HG03571 (cell line): ENCODE measurements at regions not wholly inside any gene's neighbourhood (a gene's known extent, or its start where the extent isn't known, plus 50 kb on each side); places are given as distances from the start of the nearest gene placed in this dataset.

Experiments used
- ATAC-seq: cut with Tn5 transposase; IDR thresholded peaks from one replicate; pipeline ENCODE4 v1.9.1; 2021; ENCODE audit not compliant: unreplicated experiment

DNA sequence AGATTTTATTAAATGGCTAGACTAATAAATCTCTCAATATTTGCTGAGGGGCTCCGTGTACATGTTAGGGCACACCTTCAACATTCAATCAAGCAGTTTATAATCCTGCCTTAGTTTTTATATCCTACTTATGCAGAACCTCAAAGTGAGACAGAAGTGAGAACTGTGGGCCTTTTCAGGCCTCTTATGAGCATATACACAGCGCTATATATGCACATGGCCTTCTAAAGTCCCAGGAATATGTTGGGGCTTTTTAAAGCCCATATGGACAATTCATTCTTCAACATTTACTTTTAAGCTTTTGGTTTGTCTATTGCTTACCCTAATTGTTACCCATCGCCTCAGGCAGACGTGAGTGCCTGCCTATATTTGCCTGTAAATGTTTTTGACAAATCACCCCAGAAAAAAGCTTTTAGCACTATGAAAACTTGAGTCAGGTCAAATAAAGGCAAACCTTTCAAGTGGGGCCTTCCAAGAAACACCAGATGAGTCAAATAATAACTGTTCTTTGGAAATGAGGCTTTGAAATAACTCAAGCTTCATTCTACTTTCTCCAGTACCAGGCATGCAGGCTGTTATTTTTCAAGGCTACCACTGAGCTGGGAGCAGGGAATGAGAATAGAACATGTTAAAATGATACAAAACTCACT lies 58.2 kb downstream of the ESM1 start:
- no peak for ATAC-seq

DNA sequence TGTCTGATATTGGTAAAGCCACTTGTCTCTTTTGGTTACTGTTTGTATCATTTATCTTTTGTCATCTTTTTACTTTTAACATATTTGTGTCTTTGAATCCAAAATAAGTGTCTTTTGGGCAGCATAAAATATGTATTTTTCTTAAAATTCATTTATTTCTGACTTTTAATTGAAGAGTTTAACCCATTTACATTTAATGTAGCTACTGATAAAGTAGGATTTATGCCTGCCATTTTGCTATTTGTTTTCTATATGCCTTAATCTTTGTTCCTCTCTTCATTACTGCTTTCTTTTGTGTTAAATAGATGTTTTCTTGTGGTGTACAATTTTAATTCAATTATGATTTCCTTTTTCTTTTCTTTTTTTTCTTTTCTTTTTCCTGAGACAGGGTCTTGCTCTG lies 60.9 kb downstream of the ESM1 start:
- ATAC-seq, result no peak

DNA sequence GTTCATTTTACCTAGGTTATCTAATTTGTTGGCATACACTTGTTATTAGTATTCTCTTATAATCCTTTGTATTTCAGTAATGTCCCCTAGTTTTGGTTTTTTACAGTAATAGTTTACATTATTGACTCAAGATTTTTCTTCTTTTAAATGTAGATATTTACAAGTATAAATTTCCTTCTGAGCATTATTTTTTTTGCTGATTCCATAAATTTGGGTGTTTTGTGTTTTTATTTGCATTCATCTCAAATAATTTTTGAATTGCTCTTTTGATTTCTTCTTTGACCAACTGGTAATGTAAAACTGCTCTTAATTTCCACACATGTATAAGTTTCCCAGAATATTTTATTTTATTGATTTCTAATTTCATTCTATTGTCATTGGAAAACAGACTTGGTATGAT lies 68.1 kb downstream of the ESM1 start:
- ATAC-seq, result no peak

DNA sequence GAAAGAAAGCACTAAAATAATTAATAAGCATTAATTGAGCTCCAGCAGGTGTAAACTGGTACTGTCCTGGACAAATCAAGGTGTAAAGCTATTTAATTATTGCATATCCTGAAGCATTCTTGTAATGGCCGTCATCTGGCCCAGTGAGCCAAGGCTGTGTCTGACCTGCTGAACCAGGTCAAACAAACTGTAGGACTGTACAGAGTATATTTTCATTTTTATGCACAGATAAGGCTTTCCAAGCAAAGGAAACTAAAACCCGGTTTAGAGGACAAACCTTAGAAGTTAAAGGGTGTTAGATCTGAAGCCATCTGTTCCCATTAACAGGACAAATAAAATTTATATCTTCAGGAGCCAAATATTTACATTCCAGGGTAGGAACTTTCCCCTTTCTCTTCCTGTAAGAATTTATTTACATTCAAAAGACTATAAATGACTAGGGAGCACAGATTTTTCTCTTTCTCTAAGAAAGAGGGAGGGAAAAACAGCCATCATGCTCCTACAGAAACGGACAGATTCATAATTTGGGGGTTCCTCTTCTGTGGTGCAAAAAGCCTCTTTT lies 69.8 kb downstream of the ESM1 start:
- no peak for ATAC-seq

DNA sequence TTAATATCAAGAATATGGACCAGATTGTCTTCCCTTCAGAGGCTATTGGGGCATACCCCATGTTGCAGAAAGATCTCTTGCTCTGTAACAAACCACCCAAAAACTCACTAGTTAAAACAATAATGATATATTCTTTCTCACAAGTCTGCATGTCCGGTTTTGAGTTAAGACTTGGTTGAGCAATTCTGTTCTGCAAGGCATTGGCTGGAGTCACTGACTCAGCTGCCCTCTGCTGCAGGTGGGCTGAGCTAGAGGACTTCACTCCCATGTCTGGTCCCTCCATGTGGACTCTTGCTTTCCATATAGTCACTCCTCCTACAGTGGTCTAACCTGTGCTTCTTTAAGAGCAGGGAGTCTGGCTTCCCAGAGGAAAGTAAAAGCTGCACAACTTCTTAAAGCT lies 73.4 kb downstream of the ESM1 start:
- ATAC-seq, result no peak

DNA sequence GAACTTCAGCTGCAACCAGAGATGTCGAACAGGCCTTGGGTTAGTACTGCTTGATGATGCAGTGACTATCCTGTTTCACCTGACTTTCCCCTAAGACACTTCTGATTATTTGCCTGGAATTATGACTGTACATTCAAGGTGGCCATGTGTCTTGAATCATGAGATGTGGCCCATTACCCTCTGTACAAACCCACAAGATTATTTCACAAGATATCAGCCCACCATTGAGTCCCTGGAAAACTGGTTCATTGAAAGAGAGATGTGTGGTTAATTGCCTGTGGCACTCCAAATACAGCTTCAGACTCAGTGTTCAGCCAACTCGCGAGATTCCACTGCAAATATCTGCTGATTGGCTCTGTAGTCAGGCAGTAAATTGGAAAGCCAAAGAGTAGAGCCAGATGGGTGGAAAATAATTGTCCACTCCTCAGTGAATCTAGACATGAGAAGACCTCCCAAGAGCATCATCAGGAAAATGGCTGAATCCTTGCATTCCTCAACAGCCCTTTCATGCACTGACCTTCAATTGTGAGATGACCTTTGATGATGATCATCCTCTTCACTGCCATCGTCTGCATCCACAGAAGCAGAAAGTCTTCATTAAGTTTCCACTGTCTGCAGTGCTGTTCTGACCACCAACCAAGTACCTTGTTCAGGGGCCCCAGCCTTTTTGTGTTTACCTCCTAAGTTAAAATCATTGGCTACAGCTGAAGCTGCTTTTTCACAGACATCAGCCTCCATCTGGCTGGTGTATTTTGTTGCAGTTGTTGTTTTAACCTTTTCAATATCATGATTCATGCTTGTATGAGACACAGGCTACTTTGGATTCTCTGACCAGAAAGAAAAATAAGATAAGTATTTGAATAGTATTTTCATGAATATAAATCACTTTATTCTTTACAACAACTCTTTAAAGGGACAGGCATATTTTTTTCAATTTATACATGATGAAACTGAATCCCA lies 75.2 kb downstream of the ESM1 start:
- ATAC-seq, result no peak

DNA sequence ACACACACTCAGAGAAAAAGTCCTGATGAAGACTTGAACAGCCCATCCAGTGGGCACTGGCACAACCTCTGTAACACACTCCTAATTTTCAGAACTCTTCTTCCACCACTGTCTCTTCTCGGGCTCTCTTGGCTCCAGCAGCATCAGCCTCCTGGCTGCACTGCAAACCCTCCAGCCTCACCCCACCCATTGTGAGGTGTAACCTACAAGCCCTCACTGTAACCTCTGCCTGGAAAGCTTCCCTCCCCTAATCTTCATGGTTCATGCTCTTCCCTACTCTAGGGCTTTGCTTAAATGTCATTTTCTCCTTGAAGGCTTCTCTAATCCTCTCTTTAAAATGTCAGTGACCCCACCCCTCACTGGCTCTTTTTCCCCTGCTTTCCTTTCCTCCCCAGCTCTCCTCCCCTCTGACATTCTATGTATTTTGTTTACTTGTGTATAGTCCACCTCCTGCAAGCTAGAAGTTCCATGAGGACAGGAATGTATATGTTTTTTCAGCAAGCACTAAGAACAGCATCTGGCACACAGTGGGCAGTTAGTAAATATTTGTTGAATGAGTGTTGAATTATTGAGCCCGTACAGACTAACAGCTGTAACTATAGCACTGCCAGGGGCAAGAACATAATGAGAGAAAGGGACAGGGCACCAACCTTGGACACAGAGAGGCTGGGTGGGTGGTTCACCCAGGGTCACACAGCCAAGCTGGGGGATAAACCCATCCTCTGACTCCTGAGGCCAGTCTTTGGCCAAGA lies 76.4 kb downstream of the ESM1 start:
- ATAC-seq, result no peak

DNA sequence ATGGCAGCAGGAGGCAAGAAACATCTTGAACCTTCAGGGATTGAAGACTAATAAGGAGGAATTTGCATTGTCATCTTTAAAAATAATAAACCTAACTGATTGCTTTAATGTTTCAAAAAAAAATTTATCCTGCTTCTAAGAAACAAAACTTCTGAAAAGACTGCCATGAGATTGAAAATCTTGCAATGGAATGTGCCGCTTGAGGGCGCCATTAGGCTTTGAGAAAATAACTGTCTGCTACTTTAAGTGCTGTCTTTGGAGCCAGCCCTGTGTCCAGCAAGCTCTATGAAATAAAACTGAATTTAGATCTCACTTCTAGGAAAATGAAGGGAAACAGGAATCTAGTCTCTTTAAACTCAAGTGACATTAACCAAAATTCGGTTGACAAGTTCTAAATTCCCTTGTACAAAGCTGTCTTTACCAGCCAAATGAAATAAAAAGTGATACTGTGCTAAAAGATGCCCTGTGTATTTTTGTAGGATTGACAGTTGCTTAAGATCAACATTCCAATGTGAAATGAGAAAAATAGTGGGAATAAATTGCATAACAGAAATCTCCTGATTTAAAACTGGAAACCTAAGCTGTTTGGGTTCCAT lies 79.4 kb downstream of the ESM1 start:
- no peak for ATAC-seq

DNA sequence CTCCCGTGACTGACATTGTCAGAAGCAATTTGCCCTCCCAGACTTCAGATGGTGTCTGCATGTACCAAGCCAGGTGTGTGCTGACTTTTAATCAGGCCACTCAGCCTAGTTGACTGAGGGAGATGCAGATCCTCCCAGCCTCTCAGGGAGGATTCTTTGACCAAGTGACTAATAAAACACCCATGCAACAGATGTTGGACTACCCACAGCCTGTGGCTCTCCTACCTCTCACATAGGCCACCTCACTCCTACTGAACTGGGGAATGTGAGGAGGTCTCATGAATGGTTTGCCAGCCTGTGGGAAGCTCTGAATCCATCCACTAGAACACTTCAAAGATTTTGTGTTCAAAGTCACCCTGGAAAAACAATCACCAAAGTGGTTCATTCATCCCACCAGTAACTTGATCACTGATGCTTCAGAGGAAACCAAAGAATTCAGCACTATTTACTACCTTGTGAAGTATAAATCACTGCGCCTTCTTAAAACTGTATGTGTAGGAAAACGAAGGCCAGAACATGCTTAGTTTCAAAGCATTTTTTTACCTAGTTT lies 80.1 kb downstream of the ESM1 start:
- ATAC-seq, result no peak

DNA sequence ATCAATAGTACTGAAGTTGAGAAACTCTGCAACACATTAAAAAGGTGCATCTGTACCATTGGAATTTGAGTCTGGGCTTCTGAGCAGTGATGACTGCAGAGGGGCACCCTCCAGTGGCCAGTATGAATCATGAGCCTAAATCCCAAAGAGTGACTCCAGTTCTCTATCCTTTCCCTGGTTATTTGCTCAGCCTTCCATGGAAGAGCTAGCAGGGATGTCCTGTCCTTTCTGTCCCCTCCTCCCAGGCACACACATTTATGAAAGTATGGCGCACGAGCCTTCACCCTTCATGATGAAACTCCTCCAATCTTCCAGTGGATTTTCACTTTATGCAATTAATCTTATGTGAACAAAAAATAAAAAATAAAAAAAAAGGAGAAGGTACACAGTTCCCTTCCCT lies 81.0 kb downstream of the ESM1 start:
- ATAC-seq, result no peak

DNA sequence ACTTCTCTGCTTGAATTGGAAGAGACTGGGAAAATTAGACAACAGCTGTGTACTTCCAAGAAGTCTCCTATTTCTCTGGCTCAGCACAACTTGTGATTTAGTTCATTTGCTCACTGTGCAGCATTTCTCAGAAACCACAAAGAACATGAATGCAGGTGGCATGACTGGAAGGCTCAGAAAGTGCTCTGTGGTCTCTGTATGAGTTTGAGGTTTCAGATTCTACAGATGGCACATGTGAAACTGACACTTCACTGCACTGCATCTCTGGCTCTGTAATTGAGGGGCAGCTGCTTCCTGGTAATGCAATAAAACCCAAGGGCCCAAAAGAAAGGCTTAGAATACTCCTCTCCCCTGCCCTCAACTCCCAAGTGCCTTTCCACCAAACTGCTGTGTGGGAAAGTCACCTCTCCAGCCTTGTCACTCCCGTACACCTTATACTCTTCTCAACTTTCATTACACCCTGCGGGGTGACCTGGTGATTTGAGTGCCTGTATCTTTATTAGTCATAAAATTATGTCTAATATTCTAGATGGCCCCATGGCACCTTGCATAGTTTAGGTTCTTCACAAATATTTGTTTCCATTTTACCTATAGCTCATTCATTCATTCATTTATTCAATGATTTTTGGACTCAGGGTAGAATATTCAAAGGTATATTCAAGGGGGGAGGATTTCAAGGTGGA lies 82.5 kb downstream of the ESM1 start:
- ATAC-seq, result peak; percentile 99

DNA sequence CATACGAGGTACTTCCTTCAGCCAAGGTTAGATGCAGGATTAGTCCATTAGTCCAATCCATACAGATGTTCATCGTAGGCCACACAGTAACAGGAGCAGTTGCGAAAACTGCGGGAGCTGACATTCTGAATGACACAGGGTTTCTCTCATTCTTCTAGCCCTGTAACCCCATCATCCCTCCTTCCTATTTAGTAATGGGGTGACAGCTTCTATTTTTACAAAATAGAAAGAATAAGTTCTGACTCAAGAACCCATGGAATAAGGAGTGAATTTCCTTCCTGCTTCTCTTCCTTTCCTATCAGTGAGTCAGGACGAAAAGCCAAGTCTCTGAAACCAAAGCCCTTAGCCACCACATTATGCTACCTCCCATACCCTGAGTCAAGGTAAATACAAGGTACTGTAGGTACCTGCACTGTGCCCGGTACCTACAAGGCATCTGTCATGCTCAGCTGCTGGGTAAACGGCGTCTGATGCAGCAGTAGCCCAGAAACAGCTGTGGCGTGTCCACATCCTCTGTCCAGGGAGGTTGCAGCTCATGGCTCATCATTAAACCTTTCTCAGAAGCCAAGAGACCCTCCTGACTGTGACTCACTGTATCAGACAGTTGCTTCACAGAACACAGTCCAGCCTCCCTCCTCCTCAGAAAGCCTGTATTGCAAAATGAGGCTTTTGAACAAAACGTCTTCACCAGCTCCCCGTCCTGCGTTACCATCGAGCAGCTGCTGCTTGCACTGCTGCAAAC lies 84.2 kb downstream of the ESM1 start:
- no peak for ATAC-seq

DNA sequence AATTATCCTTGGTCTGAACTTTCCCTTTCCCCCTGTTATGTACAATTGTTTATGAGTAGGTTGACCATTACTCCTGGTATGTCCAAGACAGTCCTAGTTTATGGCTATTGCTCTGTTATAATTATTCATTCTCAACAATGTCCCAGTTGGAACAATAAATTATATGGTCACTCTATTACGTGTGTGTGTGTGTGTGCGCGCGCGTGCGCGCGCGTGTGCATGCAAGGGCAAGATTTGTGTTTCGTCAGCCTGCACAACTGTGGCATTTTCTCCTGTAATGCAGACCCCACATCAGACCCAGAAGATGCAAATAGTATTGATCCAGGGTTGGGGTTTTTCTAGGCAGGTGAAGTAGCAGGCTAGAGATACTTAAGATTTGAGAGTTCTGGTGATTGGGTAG lies 88.4 kb downstream of the ESM1 start:
- no peak for ATAC-seq

DNA sequence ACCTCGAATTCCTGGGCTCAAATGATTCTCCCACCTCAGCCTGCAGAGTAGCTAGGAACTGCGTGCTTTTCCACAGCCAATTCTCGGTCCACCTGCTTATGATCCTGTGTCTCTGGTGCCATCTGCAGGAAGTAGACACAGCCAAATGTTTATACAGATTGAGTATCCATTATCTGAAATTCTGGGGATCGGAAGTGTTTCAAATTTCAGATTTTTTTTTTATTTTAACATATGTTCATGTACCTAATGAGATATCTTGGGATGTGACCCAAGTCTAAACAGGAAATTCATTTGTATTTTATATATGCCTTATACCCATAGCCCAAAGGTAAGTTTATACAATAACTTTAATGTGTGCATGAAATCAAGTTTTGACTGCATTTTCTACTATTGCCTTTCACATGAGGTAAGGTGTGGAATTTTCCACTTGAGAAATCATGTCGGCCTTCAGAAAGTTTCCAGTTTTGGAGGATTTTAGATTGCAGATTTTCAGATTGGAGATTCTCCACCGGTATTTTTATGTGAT lies 89.5 kb downstream of the ESM1 start:
- no peak for ATAC-seq

DNA sequence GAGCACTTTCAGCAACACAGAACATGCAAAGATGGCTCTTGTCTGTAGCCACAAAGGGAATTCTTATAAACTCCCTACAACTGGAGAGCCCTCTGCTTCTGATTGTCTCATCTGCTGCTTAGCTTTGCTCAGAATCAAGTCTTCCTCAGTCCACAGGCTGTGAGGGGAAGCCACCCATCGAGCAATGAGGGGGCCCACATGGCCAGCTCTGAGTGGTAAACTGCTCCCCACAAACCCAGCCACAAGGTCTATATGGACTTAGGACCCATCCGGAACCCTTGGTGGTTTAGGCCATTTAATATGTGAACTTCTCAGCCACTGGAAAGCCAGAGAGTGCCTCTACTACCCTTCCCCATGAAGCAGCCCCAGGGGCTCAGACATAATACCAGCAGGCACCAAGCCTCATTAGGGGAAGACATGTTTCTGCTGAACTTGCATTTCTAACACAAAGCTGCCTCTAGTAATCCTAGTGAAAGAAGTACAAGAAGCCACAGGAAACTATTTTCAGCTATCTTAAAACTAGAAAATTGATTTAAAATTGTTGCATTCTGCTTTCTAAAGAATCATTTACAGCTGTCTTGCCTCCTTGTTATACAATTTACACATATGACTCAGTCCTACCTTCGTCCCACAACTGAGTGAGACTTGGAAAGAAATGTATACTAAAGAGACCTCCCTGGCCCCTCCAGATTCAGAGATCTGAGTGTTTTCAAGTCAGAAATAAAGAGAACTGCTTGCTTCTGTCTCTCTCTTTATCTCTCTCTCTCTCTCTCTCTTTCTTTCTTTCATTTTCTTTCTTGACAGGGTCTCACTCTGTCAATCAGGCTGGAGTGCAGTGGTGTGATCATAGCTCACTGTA lies 90.2 kb downstream of the ESM1 start:
- no peak for ATAC-seq

DNA sequence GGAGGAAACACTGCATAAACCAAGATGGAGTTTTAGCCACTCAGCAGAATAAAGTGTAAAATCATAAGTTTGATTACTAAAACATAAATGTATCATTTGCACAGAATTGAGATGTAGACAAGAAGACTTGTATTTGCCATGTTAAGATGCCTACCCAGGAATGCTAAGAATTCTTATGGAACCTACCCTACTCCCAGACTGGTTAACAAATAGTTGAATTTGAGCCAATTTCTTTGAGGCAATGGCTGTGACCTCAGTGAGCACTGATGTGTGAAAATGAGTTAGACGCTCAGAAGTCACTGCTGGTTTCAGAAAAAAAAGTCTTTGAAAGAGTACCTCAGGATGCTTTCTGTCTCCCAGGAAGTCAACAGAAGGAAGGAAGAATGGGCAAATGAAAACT lies 95.6 kb downstream of the ESM1 start:
- ATAC-seq, result no peak

DNA sequence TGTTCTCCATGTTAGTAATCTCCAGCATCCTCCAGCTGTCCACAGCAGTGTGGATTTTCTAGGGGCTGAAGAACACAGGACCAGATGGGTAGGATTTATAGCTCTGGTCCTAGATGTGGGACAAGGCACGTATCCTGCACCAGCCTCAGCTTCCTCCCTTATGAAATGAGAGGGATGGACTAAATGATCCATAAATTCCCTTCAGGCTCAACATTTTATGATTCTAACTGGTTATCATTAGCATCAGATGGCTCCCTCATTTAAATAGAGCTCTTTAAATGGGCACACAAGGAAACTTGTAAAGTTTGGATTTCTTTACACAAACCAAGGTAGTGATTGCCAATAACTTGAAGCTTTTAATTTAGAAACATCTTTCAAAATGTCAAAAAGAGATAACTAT lies 97.7 kb downstream of the ESM1 start:
- ATAC-seq, result no peak

DNA sequence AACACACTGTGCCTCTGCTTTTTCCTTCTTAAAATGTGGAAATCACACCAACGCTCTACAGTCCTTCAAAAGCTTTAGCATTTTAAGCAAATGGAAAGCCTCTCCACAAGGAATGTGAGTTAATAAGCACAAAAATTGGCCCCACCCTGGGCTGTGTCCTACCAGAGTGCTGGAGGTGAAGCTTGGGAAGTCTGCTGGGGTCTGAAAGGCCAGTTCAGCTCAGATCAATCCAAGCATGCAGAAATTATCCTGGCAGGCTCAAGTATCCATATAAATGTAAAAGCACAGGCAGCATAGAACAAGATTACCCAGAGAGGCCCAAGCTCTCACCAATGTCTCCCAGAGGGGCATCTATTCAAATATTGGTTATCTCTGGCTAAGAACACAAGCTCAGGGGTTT lies 98.5 kb downstream of the ESM1 start:
- ATAC-seq, result no peak
